ENCODE measurements at regions not wholly inside any gene's neighbourhood (a gene's known extent, or its start where the extent isn't known, plus 50 kb on each side); places are given as distances from the start of the nearest gene placed in this dataset.

- no peak for TF ChIP-seq CTCF (conservative IDR thresholded peaks at IDR 0.05; ENCODE audit: low read length)
- no peak for TF ChIP-seq EZH2phosphoT487 (IDR thresholded peaks at IDR 0.05; ENCODE audit: borderline replicate concordance, low read depth, low read length)
Observed at GRCh38 chr6:119647309-119647708, 297.7 kb upstream of the MAN1A1 start.
